ENCODE measurements at regions not wholly inside any gene's neighbourhood (a gene's known extent, or its start where the extent isn't known, plus 50 kb on each side); places are given as distances from the start of the nearest gene placed in this dataset.

GRCh38 chr9:23426144-23426543 is 399.9 kb downstream of the ELAVL2 start:
- TF ChIP-seq EZH2 (IDR thresholded peaks at IDR 0.05) = no peak
- TF ChIP-seq POLR2AphosphoS5 (IDR thresholded peaks at IDR 0.05; ENCODE audit: borderline replicate concordance, low read depth, low read length) = no peak
- no peak for TF ChIP-seq FOXP2 (optimal IDR thresholded peaks at IDR 0.05; ENCODE audit: control extremely low read depth, extremely low read length, insufficient read depth)
